Prostate gland (tissue), 2 donors: ENCODE measurements at regions not wholly inside any gene's neighbourhood (a gene's known extent, or its start where the extent isn't known, plus 50 kb on each side); places are given as distances from the start of the nearest gene placed in this dataset.

Experiments
- CTCF ChIP-seq, 4 experiments: fragments of 200-600 bp in 2 of 4; fragments of 450-650 bp in 2 of 4; sonication (generic) in 2 of 4; IDR thresholded peaks; 1 replicate in 3 of 4; 2 replicates in 1 of 4; pipeline ENCODE4 v1.5.1; 2016 to 2019; ENCODE audit warnings: antibody characterized with exemption in 4 of 4, mild to moderate bottlenecking in 2 of 4, moderate library complexity in 2 of 4
- POLR2AphosphoS5 ChIP-seq: sonication (generic); formaldehyde crosslinking; IDR thresholded peaks from one replicate; pipeline ENCODE4 v1.6.1; 2017; ENCODE audit warnings: antibody characterized with exemption

DNA sequence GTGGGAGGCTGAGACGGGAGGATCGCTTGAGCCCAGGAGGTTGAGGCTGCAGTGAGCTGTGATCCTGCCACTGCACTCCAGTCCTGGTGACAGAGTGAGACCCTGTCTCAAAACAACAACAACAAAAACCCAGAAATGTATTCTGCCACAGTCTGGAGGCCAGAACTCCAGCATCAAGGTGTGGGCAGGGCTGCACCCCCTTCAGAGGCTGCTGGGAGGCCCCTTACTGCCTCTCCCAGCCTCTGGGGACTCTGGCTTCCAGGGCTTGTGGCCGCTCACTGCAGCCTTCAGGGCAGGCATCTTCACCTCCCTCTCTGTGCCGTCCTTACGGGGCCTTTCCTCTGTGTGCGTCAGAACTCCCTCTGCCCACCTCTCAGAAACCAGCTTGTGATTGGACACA lies 209.4 kb upstream of the GSE1 start:
- TF ChIP-seq POLR2AphosphoS5 = no peak
- TF ChIP-seq CTCF (IDR thresholded peaks at IDR 0.05) = no peak
